ENCODE measurements at regions not wholly inside any gene's neighbourhood (a gene's known extent, or its start where the extent isn't known, plus 50 kb on each side); places are given as distances from the start of the nearest gene placed in this dataset.
A peak's percentile ranks its signal among the peaks of the same experiment; 100 is the strongest.
"Not testable (repeated sequence)": the region's sequence is repeated elsewhere in the genome, so short reads cannot be mapped to it uniquely, and the experiment has no call there.

DNA sequence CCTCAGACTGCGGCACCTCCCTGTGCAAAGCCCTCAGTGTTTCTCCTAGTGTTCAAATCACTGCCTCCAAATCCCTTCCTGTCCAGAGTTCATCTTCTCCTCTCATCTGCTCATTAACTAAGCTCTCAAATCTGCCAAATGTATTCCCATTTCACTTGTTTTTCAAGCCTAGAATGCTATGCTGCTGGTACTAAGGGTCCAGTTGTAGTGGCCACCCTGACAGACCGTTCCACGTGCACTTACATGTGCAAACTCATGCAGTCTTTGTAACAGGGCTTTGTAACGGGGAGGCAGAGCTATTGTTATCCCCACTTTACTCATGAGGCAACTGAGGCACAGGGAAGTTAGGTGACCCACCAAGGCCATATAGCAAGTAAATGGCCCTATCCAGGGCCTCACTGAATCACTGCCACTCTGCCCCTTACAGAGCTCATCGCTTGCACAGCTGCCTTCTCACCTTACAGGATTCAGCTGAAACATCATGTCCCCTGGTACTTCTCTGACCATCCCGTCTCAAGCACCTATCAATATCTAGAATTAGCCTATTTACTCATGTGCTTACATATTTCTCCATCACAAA is 153.0 kb upstream of the PDE1C start:
- no peak for DNase-seq (ENCODE audit: low read depth)

DNA sequence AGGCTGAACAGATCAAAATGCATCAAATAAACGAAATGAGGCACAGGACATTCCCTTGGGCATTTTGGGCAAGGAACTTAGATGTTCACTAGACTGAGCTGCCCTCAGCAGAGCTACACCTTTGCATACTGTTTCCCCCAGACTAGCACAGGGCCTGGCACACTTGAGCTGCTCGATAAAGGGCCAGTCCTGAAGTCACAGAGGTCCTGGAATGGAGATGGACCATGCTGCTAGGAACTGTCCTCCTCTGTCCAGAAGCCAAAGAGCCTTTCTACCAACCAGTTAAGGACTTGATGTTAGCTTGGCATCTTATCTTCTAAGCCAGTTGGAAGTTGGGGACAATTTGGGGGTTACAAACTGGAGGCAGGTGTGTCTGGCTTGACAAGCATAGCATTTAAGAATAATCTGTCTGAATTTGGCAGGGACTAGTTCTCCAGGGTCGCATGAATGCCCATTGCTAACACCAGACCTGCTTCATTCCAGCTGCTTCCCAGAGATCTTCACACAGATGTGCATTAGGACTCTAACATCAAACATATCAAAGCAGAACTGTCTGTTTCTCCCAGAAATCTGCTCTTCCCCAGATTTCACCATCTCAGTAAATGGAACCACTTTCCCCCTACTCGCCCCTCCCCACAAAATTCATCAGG is 152.2 kb upstream of the PDE1C start:
- DNase-seq (ENCODE audit: low read depth), result no peak

DNA sequence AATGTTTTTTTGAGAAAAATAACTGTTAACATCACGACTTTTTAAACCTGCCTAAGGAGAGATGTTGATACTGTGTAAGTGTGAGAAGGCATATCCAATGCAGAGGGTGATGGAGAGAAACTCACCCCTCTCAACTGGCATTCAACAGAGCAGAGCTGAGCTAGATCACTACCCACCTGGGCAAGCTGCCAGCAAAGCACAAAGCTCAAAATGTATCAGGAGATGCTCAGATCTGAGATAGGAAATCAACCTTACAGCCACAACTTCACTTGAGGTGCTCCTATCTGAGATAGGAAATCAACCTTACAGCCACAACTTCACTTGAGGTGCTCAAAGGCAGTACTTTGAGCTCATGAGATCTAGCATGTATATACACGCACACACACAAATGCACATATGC is 151.5 kb upstream of the PDE1C start:
- no peak for DNase-seq (ENCODE audit: low read depth)

DNA sequence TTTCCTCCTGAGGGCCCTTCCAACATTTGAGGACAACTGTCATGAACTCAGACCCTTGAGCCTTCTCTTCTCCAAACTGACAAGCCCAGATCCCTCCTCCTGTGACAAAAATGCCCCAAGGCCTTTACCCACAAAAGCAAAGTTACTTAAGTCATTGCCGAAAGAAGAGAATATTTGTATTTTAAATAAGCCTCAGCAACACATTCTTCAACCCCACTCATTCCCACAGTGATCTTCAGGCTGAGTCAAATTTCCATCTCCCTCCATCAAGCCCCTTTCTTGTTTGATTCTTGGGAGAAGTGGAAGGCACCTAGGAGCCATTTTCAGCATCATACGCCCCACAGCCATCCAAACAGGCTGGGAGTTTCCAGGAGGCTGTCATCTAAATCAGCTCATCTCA is 150.8 kb upstream of the PDE1C start:
- no peak for DNase-seq (ENCODE audit: low read depth)

DNA sequence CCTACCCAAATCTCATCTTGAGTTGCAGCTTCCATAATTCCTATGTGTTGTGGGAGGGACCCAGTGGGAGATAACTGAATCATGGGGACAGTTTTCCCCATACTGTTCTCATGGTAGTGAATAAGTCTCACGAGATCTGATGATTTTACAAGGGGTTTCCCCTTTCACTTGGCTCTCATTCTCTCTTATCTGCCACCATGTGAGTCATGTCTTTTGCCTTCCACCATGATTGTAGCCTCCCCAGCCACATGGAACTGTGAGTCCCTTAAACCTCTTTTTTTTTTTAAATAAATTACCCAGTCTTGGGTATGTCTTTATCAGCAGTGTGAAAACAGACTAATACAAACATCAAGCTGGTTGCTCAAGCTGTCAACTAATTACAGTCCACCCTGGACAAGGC is 149.6 kb upstream of the PDE1C start:
- DNase-seq (ENCODE audit: low read depth), result peak; percentile 34

DNA sequence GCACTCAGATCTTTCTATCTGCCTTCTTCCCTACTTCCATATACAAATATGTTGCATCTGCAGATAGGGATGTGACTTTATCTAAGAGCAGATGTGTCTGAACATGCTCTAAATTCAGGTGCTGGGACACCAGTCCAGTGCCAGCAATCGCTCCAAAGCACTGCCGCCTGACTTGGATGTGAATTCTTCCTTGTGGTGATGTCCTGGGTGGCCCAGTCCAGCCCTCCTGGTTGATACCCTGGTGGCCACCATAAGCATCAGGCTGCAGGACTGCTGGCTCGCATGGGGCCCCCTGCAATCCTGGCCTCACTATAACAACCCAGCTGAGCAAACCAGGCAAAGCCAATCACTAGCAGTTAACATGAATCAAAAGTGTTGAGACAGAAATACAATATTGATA is 149.2 kb upstream of the PDE1C start:
- DNase-seq (ENCODE audit: low read depth), result no peak

DNA sequence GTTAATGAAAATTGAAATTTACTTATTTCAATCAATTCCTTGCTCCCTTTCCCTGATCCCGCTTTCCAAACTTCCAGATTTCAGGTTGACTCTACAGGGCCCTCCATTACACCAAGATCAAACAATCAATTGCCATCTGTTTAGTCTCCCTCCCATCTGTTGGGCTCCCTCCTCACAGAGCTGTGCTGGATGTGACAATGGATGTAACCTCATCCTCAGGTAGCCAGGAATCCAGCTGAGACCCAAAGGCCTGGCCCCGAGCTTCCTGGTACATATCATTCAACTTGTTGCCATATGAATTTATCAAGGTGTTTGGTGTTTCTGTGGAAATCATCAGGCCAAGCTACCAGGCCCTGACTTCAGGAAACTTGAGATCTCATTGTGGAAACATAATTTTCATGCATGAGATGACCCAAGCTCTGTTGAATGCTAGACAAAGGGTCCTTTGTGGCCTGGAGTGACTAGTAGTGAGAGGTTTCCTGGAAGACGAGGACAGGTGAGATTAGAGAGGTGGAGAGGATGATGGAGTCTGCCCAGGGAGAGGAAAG is 148.6 kb upstream of the PDE1C start:
- no peak for DNase-seq (ENCODE audit: low read depth)

DNA sequence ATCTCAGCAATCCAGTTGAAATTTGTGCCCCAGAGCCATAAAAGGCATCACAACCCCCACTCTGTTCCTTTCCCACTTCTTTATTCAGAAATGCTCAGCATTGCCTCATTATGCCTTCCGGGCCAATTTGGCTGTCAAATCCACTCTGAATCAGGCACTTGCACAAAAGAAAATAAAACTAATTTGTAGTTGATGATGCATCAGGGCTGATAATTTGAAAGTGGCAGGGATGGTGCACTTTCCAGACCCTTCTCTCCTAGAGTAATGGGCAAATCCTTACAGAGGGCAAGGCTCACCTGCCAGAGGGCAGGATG is 147.9 kb upstream of the PDE1C start:
- DNase-seq (ENCODE audit: low read depth), result peak; percentile 16

DNA sequence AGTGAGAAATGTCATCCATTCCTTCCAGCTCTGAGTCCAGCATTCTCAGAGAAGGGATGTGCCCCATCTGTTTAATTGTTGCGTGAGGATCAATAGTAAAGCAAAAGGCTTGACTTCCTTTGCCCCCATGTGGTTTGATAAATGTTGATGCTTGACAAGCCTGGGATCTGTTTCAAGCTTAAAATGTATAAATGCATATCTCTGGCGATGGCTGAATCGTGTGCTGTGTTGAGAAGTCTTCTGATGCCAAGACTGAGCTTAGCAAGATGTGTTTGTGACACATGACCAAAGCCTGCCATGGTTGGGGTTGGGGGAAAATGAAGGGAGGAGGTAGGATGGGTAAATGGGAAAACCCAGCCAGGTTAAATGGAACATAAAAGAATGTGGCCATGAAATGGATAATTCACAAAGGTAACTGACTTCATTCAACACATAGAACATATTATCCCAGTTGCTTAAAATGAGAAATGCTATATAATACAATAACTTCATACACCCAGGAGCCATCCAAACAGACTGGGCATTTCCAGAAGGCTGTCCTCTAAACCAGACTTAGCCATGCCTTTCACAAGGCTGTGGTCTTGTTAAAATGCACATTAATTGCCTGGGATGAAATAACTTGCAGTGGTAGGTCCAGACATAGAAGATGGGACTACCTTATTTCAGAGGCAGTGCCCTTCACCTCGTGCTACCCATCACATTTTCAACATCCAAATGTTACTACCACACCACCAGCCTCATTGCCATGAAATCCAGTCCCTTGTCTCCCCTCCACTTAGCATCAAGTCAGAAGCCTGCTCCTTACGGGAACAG is 147.3 kb upstream of the PDE1C start:
- DNase-seq (ENCODE audit: low read depth), result no peak

DNA sequence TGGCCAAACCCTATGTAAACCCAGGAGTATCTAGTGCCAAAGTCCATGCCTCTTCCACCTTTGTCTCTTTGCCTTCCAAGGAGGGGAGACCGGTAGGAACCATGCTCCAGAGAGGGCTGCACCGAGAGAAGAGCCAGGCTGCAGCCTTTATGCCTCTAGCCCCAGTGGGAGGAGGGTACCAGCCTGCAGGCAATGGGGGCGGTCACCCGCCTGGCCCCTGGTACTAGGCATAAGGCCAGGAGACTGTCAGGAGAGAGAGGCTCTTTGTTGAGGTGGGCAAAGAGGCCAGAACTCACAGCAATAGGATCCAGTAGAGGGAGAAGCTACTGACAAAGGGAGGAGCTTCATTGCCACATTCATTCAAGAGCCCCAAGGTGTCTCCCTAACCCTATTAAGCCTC is 146.6 kb upstream of the PDE1C start:
- no peak for DNase-seq (ENCODE audit: low read depth)

DNA sequence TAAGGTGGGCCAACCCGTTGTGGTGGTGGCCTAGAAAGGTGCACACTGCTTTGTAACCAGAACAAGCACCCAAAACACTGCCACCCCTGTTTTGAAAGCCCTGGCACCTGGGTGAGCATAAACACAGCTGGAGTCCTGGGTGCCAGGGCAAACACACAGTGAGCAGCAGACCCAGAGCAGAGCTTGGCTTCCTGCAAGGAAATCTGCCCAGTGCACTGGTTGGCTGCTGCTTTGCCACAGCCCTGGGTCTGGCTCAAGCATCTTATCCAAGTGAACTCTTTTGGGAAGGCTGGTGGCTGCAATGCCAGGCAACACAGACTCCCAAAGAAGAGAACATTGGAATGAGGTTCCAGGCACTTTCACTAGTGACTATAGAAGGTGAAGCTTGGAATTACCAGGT is 145.5 kb upstream of the PDE1C start:
- no peak for DNase-seq (ENCODE audit: low read depth)

DNA sequence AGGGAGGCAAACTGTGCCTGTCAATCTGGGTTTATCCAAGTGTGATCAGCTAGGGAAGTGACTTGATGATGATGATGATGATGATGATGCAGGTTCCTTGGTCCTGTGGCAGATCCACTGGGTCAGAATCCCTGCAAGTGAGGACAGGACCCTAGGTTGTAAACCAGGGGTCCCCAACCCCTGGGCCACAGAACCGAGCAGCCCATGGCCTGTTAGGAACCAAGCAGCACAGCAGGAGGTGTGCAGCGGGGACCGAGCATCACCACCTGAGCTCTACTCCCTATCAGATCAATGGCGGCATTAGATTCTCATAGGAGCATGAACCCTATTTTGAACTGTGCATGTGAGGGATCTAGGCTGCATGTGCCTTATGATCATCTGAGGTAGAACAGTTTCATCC is 144.7 kb upstream of the PDE1C start:
- no peak for DNase-seq (ENCODE audit: low read depth)

DNA sequence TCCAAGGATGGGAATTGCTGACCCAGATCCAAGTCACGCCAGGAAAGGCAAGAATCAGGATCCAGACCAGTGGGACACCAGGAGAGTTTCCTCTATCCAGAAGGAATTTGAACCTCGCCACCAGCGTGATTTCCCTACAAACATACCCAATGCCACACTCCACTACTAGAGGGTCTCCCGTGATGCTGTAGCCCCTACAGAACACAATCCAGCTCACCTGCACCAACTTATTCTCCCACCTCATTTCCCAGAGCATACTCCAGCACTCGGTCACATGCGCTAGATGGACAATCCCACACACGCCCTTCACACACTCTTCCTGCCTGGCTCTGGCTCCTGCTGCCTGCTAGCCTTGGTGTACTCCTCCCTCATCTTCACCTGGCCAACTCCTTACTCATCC is 142.1 kb upstream of the PDE1C start:
- DNase-seq (ENCODE audit: low read depth), result no peak

DNA sequence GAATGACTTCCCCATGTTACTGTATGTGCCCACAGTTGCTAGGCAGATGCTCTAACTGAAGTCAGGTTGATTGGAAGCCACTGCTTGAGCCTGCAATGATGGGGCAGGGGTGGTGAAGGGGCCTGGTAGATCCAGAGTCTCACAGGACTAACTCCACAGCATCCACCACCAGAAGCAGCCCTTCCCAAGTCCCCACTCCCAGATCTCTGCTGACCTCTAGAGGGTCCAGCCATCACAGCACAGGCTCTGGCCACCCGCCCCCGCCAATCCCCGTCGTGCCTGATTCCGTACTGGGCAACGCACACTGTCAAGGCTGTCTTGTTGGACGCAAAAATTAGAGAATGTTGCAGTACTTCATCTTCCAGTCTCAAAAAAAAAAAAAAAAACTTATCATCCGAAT is 136.8 kb upstream of the PDE1C start:
- peak; percentile 63 for DNase-seq (ENCODE audit: low read depth)

DNA sequence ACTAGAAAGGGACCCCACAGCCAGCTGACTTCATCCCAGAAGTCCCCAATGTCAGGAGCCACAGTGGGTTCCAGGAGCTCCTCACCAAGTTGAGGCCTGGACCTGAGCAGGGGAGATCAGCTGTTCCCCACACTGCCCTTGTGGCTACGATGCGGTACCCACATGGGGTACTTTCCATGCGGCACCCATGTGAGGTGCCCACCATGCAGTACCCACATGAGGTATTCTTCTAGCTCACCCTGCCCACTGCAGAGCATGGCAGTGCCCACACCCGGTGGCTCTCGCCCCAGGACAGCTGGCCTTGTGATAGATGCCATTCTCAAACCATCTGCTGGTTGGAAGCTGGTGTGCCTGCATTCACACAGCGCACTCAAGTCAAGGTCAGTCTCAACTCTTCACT is 136.3 kb upstream of the PDE1C start:
- no peak for DNase-seq (ENCODE audit: low read depth)

DNA sequence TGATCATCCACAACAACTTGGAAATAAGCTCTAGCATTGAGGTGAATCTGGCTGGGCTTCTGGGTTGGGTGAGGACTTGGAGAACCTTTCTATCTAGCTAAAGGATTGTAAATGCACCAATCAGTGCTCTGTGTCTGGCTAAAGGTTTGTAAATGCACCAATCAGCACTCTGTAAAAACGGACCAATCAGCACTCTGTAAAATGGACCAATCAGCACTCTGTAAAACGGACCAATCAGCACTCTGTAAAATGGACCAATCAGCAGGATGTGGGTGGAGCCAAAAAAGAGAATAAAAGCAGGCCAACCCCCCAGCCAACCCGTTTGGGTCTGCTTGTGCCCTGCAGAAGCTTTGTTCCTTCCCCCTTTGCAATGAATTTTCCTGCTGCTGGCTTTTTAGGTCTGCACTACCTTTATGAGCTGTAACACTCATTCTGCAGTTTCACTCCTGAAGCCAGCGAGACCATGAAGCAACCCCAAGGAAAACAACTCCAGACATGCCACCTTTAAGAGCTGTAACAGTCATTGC is 135.2 kb upstream of the PDE1C start:
- not testable (repeated sequence) for DNase-seq (ENCODE audit: low read depth)

DNA sequence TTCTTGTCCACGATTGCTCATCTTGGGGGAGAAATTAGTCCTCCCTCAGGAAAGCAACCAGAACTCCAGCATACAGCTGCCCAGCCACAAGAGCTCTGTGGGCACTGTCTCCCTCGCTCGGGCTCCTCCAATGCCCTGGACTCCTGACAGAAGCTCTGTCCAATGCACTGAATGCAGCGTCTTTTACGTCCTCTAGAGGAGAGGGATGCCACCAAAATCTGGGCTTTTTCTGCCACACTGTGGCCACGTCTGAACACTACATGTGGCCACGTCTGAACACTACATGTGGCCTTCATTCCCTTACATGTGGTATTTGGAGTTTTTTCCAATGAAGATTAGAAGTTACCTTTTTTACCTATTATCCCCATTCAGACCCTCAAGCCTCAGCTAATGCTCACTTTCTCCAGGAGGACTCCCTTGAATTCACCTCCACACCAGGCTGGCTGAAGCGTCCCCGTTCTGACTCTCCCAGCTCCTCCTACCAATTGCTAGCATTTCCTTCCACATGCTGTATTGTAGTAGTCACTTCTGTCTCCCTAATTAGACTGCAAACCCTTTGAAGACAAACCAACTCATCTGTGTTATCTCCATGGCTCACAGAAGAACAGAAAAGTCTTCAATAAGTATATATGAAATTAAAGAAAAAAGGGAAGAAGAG is 134.3 kb upstream of the PDE1C start:
- DNase-seq (ENCODE audit: low read depth), result peak; percentile 96

DNA sequence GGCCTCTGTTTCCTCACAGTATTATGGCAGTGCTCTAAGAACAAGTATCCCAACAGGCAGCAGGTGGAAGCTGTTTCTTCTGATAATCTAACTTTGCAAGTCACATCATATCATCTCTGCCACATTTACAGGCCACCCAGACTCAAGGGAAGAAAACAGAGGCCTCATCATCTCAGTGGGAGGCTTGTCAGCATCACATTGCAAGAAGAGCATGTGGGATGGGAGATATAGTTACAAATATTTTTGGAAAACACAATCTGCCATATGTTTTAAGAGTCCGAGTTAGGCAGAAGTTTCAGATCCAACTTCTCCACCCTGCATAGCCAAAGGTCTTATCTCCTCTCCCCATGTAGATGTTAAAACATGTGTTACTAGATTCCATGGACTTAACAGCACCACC is 130.4 kb upstream of the PDE1C start:
- DNase-seq (ENCODE audit: low read depth), result no peak

DNA sequence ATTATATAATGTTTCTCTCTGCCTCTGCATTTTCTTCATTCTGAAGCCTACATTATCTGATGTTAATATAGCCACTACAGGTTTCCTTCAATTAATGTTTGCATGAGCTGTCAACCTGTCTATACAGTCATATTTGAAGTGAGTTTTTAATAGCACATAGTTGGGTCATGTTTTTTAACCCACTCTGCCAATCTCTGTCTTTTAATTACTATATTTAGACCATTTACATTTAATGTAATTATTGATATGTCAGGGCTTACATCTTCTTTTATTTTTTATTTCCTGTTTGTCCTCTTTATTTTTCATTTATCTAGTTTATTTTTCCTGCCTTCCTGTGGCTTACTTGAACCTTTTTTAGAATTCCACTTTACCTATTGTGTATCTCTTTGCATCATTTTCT is 124.3 kb upstream of the PDE1C start:
- no peak for DNase-seq (ENCODE audit: low read depth)

DNA sequence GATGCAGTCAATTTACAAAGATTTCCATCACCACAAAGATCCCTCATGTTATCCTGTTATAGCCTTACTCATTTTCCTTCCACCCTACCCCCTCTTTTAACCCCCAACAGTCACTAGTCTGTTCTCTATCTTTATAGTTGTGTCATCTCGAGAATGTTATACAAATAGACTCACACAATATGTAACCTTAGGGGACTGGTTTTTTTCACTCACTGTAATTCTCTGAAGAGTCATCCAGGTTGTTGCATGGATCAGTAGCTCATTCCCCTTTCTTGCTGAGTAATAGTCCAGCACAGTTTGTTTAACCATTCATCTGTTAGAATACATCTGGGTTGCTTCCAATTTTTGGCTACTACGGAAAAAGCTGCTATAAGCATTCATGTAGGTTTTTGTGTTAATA is 121.1 kb upstream of the PDE1C start:
- DNase-seq (ENCODE audit: low read depth), result no peak

DNA sequence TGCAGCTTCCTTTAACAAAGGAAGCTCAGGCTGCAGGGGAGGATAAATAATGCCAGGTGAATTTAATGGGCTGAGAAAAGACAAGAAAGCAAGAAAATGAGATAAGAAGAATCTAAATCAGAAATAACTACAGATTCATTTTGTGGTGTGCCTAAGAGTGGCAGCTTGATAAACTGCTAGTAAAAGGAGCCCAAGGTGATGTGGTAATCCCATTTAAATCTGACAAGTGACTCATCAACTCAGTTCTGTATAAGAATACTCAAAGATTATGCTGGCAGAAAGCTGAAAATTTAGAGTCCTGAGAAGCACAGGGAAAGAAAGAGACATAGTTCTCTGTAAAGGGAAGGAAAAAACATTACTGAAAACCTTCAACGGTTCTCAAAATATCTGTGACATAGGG is 109.4 kb upstream of the PDE1C start:
- DNase-seq (ENCODE audit: low read depth), result peak; percentile 66

DNA sequence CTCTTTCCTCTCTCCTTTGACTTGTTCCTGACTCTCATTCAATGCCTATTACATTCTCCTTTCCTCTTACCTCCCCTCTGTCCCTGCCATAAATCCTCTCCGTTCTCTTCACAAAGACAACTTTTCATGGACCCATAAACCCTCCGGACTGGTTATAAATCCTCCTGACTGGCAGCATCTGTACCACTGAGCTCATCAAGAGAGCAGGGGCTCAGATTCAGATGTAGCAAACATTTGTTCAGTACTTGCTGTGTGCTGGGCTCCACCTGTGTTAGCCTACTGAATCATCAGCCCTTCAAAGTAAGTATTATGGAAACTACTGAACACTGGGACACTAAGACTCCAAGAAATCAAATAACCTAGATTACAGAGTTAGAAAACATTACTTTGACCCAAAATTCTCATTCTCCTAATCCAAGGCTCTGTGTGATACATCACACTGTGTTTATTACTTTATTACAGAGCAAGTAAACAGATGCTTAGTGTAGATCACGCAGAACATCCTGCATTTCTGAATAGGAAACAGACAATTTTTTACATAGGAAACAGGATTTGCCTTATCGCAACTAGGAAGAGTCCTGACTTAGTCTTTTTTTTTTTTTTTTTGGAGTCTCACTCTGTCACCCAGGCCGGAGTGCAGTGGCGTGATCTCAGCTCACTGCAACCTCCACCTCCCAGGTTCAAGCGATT is 108.6 kb upstream of the PDE1C start:
- DNase-seq (ENCODE audit: low read depth), result no peak

All from RPMI7951 (cell line).